Keratinocyte (primary cell): ENCODE measurements at regions not wholly inside any gene's neighbourhood (a gene's known extent, or its start where the extent isn't known, plus 50 kb on each side); places are given as distances from the start of the nearest gene placed in this dataset.

ENCODE experiments used
- DNase-seq: peaks from one replicate; pipeline ENCODE4 v3.0.0-alpha.2; 2011; ENCODE audit warnings: low read depth, missing footprints, low spot score
- FAIRE-seq: peaks from 2 replicates; lab custom pipeline; 2011; peaks lifted over from hg19 to GRCh38; lab: Jason Lieb, UNC
- H2AFZ ChIP-seq: 2 replicates; pipeline ENCODE4 v1.6.0; 2012; ENCODE audit warnings: low read length, control low read depth, inconsistent platforms; ENCODE audit not compliant: control insufficient read depth
- H3K27ac ChIP-seq: 2 replicates; pipeline ENCODE4 v1.5.1; 2011; ENCODE audit warnings: low read length; ENCODE audit not compliant: control insufficient read depth, insufficient read depth
- H3K27me3 ChIP-seq: 3 replicates; pipeline ENCODE4 v1.6.0; 2011; ENCODE audit warnings: low read length; ENCODE audit not compliant: control insufficient read depth, insufficient read depth; ENCODE audit errors: extremely low read depth
- H3K36me3 ChIP-seq, 2 experiments: 2 replicates in 1 of 2; 3 replicates in 1 of 2; pipeline ENCODE4 v1.5.1; 2011; ENCODE audit warnings: low read length in 2 of 2, mild to moderate bottlenecking in 1 of 2; ENCODE audit not compliant: control insufficient read depth in 2 of 2, insufficient read depth in 2 of 2; ENCODE audit errors: extremely low read depth in 1 of 2
- H3K4me1 ChIP-seq: 3 replicates; pipeline ENCODE4 v1.5.1; 2011; ENCODE audit warnings: low read length; ENCODE audit not compliant: control insufficient read depth, insufficient read depth; ENCODE audit errors: extremely low read depth
- H3K4me2 ChIP-seq: 3 replicates; pipeline ENCODE4 v1.6.0; 2011; ENCODE audit warnings: low read depth, low read length; ENCODE audit not compliant: control insufficient read depth, insufficient read depth; ENCODE audit errors: extremely low read depth
- H3K4me3 ChIP-seq, 3 experiments: fragments of 200-600 bp in 1 of 3; sonication (generic) in 1 of 3; 2 replicates in 2 of 3; 3 replicates in 1 of 3; pipeline ENCODE4 v1.5.1; 2011 to 2016; ENCODE audit warnings: low read length in 3 of 3, mild to moderate bottlenecking in 3 of 3, control low read depth in 2 of 3, inconsistent platforms in 1 of 3, low read depth in 1 of 3, mixed read lengths in 1 of 3, mixed run types in 1 of 3, moderate library complexity in 1 of 3; ENCODE audit not compliant: control insufficient read depth in 2 of 3, insufficient read depth in 2 of 3; ENCODE audit errors: extremely low read depth in 1 of 3
- H3K79me2 ChIP-seq: 2 replicates; pipeline ENCODE4 v1.6.0; 2012; ENCODE audit warnings: low read length; ENCODE audit not compliant: control insufficient read depth, insufficient read depth
- H3K9ac ChIP-seq: 3 replicates; pipeline ENCODE4 v1.6.0; 2011; ENCODE audit warnings: low read length; ENCODE audit not compliant: control insufficient read depth, insufficient read depth; ENCODE audit errors: extremely low read depth
- H3K9me1 ChIP-seq: 3 replicates; pipeline ENCODE4 v1.6.0; 2011; ENCODE audit warnings: low read length; ENCODE audit not compliant: control insufficient read depth, insufficient read depth; ENCODE audit errors: extremely low read depth
- H3K9me3 ChIP-seq: 2 replicates; pipeline ENCODE4 v1.5.1; 2012; ENCODE audit warnings: low read depth, low read length; ENCODE audit not compliant: control insufficient read depth
- H4K20me1 ChIP-seq: 3 replicates; pipeline ENCODE4 v1.6.0; 2011; ENCODE audit warnings: low read length; ENCODE audit not compliant: control insufficient read depth, insufficient read depth; ENCODE audit errors: extremely low read depth
- EZH2 ChIP-seq: IDR thresholded peaks from one replicate; pipeline ENCODE4 v1.6.1; 2012; ENCODE audit warnings: inconsistent platforms, mild to moderate bottlenecking, low read length, moderate library complexity
- dilution Hi-C: fragments of 300-500 bp; cut with MboI; formaldehyde crosslinking; loops from one replicate; pipeline ENCODE4 v1.7.0; 2020; ENCODE audit warnings: low sequenced_read_pairs; ENCODE audit not compliant: extremely low pct_ligation_motif_present
- TF ChIP-seq, protein P1 (sequence below), 3 experiments: IDR thresholded peaks in 1 of 3; conservative IDR thresholded peaks in 1 of 3; optimal IDR thresholded peaks in 1 of 3; 2 replicates in 2 of 3; 3 replicates in 1 of 3; pipeline versions ENCODE3 to v1.5.1; 2011; ENCODE audit warnings: low read length in 3 of 3, mild to moderate bottlenecking in 3 of 3, moderate library complexity in 2 of 3, control low read depth in 1 of 3, inconsistent platforms in 1 of 3; ENCODE audit not compliant: insufficient read depth in 2 of 3; ENCODE audit errors: extremely low read depth in 1 of 3

DNA sequence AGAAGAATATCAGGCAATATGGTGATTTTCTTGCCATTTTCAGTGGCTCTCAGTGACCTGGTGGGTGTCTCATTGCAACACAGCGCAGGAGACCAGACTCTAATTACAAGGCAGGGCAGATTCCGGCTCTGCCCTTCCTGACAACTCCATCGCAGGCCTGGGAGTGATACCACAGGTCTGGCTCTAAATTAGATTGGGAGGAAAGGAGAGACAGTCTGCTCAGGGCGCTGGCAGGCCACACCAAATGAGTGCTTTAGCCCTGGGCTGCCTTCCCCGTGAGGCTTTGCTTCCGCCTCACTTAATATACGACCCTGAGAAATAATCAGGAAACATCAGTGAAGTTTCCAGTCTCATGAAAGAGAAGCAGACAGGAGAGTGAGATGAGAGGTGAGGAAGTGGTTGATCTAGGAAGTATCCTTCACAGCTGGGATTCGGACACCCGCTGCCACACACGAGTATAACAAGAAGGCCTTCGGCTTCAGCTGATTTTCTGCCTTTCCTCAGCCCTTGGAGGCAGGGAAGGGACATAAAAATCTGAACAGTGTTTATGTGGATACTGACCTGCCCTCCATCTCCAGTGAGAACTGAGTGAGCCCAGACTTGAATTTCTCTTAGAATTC lies 73.7 kb upstream of the PROK2 start:
- no peak overlapping the region for H3K27ac ChIP-seq
- no peak overlapping the region for H3K4me2 ChIP-seq
- no peak for DNase-seq
- H4K20me1 ChIP-seq, result no peaks in the 10 kb centered on the region
- no peak overlapping the region for H3K4me3 ChIP-seq
- H2AFZ ChIP-seq, result no peak overlapping the region
- no peaks in the 10 kb centered on the region for H3K9me3 ChIP-seq
- dilution Hi-C loops, result no loop called here
- no peaks in the 10 kb centered on the region for H3K79me2 ChIP-seq
- no peak overlapping the region for H3K9ac ChIP-seq
- TF ChIP-seq, protein P1, sequence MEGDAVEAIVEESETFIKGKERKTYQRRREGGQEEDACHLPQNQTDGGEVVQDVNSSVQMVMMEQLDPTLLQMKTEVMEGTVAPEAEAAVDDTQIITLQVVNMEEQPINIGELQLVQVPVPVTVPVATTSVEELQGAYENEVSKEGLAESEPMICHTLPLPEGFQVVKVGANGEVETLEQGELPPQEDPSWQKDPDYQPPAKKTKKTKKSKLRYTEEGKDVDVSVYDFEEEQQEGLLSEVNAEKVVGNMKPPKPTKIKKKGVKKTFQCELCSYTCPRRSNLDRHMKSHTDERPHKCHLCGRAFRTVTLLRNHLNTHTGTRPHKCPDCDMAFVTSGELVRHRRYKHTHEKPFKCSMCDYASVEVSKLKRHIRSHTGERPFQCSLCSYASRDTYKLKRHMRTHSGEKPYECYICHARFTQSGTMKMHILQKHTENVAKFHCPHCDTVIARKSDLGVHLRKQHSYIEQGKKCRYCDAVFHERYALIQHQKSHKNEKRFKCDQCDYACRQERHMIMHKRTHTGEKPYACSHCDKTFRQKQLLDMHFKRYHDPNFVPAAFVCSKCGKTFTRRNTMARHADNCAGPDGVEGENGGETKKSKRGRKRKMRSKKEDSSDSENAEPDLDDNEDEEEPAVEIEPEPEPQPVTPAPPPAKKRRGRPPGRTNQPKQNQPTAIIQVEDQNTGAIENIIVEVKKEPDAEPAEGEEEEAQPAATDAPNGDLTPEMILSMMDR (optimal IDR thresholded peaks at IDR 0.05 in 1 of 3, IDR thresholded peaks at IDR 0.05 in 1 of 3, conservative IDR thresholded peaks at IDR 0.05 in 1 of 3; ENCODE audit: extremely low read depth in 1 of 3, insufficient read depth in 2 of 3, low read length in 3 of 3), result no peak
- TF ChIP-seq EZH2, result no peak
- FAIRE-seq, result no peak
- H3K4me1 ChIP-seq, result no peaks in the 10 kb centered on the region
- H3K9me1 ChIP-seq, result no peaks in the 10 kb centered on the region
- H3K36me3 ChIP-seq, result no peaks in the 10 kb centered on the region
- peaks cover 4% of the 10 kb centered on the region for H3K27me3 ChIP-seq

DNA sequence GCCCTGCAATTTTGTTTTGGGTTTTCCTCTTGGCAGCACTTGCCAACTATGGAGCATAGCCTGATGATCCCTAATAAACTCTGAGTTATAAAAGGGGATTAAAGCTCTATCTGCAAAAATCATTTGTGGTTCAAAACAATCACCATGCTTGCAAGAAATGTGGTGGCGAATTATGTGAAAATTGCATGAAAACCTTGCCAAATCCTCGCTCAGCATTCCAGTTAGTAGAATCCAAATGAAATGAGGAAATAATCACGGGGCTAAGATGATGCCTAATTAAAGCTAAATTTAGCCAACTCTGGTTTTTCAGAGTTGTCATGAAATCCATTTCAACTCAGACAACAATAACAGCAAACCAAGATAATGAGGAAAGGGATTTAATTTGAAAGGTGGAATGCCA lies 73.0 kb upstream of the PROK2 start:
- no peak for FAIRE-seq

More for the DNA sequence above, 73.0 kb upstream of the PROK2 start:
- H3K9ac ChIP-seq, result no peak overlapping the region
- no peak overlapping the region for H3K27ac ChIP-seq
- no peaks in the 10 kb centered on the region for H3K9me3 ChIP-seq
- no peaks in the 10 kb centered on the region for H3K36me3 ChIP-seq
- dilution Hi-C loops, result no loop called here
- no peaks in the 10 kb centered on the region for H3K9me1 ChIP-seq
- H3K4me2 ChIP-seq, result no peak overlapping the region
- no peak for DNase-seq
- H3K4me1 ChIP-seq, result no peaks in the 10 kb centered on the region
- no peak overlapping the region for H2AFZ ChIP-seq
- TF ChIP-seq, protein P1 (optimal IDR thresholded peaks at IDR 0.05 in 1 of 3, IDR thresholded peaks at IDR 0.05 in 1 of 3, conservative IDR thresholded peaks at IDR 0.05 in 1 of 3; ENCODE audit: extremely low read depth in 1 of 3, insufficient read depth in 2 of 3, low read length in 3 of 3), result no peak
- no peak for TF ChIP-seq EZH2
- no peaks in the 10 kb centered on the region for H4K20me1 ChIP-seq
- H3K27me3 ChIP-seq, result peaks cover 4% of the 10 kb centered on the region
- H3K4me3 ChIP-seq, result no peak overlapping the region
- H3K79me2 ChIP-seq, result no peaks in the 10 kb centered on the region
